CD14-positive monocyte (primary cell): ENCODE measurements at regions not wholly inside any gene's neighbourhood (a gene's known extent, or its start where the extent isn't known, plus 50 kb on each side); places are given as distances from the start of the nearest gene placed in this dataset.
A peak's percentile ranks its signal among the peaks of the same experiment; 100 is the strongest.

ENCODE experiments used
- DNase-seq, 3 donors: peaks; one replicate each; pipeline ENCODE4 v3.0.0-alpha.2; 2011 to 2022
- H2AFZ ChIP-seq: 2 replicates; pipeline ENCODE4 v1.6.0; 2012; ENCODE audit warnings: mild to moderate bottlenecking, low read depth, low read length, inconsistent platforms; ENCODE audit not compliant: insufficient read depth, poor library complexity, severe bottlenecking
- H3K27ac ChIP-seq, 2 donors: 1 replicate in 1 of 2; 2 replicates in 1 of 2; pipeline ENCODE4 v1.5.1; 2012 to 2013; ENCODE audit warnings: low read length in 2 of 2, control low read depth in 1 of 2, inconsistent platforms in 1 of 2, low read depth in 1 of 2, mild to moderate bottlenecking in 1 of 2
- H3K27me3 ChIP-seq, 2 donors: one replicate each; pipeline versions ENCODE4 v1.6.0 to v1.6.1; 2011 to 2013; ENCODE audit warnings: low read length in 2 of 2; ENCODE audit not compliant: control insufficient read depth in 2 of 2, insufficient read depth in 2 of 2
- H3K36me3 ChIP-seq, 2 donors: replicated peaks in 1 of 2; 1 replicate in 1 of 2; 2 replicates in 1 of 2; pipeline versions ENCODE4 v1.5.1 to v1.6.1; 2012 to 2013; ENCODE audit warnings: low read length in 2 of 2, control low read depth in 1 of 2, inconsistent platforms in 1 of 2, mild to moderate bottlenecking in 1 of 2; ENCODE audit not compliant: insufficient read depth in 2 of 2, control insufficient read depth in 1 of 2
- H3K4me1 ChIP-seq, 2 donors: 1 replicate in 1 of 2; 2 replicates in 1 of 2; pipeline versions ENCODE4 v1.5.1 to v1.6.1; 2012 to 2013; ENCODE audit warnings: low read length in 2 of 2, control low read depth in 1 of 2, inconsistent platforms in 1 of 2, mild to moderate bottlenecking in 1 of 2, moderate library complexity in 1 of 2; ENCODE audit not compliant: insufficient read depth in 2 of 2, control insufficient read depth in 1 of 2
- H3K4me2 ChIP-seq: replicated peaks from 2 replicates; pipeline ENCODE3; 2012; ENCODE audit warnings: low read length, moderate library complexity, mild to moderate bottlenecking; ENCODE audit not compliant: poor library complexity, severe bottlenecking; ENCODE audit errors: extremely low read depth
- H3K4me3 ChIP-seq, 3 experiments: fragments of 200-600 bp in 1 of 3; sonication (generic) in 1 of 3; replicated peaks in 1 of 3; 1 replicate in 2 of 3; 2 replicates in 1 of 3; pipeline ENCODE4 v1.5.1; 2011 to 2013; ENCODE audit warnings: low read length in 3 of 3, mild to moderate bottlenecking in 3 of 3, control low read depth in 2 of 3, low read depth in 2 of 3, inconsistent platforms in 1 of 3, moderate library complexity in 1 of 3
- H3K79me2 ChIP-seq: 2 replicates; pipeline ENCODE4 v1.6.0; 2012; ENCODE audit warnings: mild to moderate bottlenecking, control low read depth, inconsistent platforms, low read length, moderate library complexity; ENCODE audit not compliant: insufficient read depth
- H3K9ac ChIP-seq: 2 replicates; pipeline ENCODE4 v1.6.0; 2017; ENCODE audit warnings: low read length, mild to moderate bottlenecking; ENCODE audit not compliant: insufficient read depth, poor library complexity, severe bottlenecking
- H3K9me3 ChIP-seq, 2 donors: replicated peaks in 1 of 2; 1 replicate in 1 of 2; 2 replicates in 1 of 2; pipeline versions ENCODE4 v1.5.1 to v1.6.1; 2012 to 2013; ENCODE audit warnings: low read length in 2 of 2, control low read depth in 1 of 2; ENCODE audit not compliant: control insufficient read depth in 1 of 2, insufficient read depth in 1 of 2
- H4K20me1 ChIP-seq: 2 replicates; pipeline ENCODE4 v1.6.0; 2012; ENCODE audit warnings: mild to moderate bottlenecking, low read length, control low read depth, moderate library complexity; ENCODE audit not compliant: insufficient read depth
- H3K27ac Mint-ChIP-seq, 7 donors: one replicate each; pipeline ENCODE4 v1.8.0; 2020; ENCODE audit warnings: mild to moderate bottlenecking in 7 of 7, mixed read lengths in 7 of 7, moderate library complexity in 6 of 7, inconsistent platforms in 2 of 7
- H3K27me3 Mint-ChIP-seq, 3 donors: one replicate each; pipeline ENCODE4 v1.8.0; 2021 to 2022; ENCODE audit warnings: low read depth in 3 of 3, mild to moderate bottlenecking in 3 of 3, mixed read lengths in 3 of 3, moderate library complexity in 3 of 3, inconsistent platforms in 1 of 3
- H3K36me3 Mint-ChIP-seq, 2 donors: one replicate each; pipeline ENCODE4 v1.8.0; 2020; ENCODE audit warnings: mixed read lengths in 2 of 2, inconsistent platforms in 1 of 2, mild to moderate bottlenecking in 1 of 2
- H3K4me1 Mint-ChIP-seq: one replicate; pipeline ENCODE4 v1.8.0; 2020; ENCODE audit warnings: mild to moderate bottlenecking, mixed read lengths
- H3K4me3 Mint-ChIP-seq, 2 donors: one replicate each; pipeline ENCODE4 v1.8.0; 2020; ENCODE audit warnings: mild to moderate bottlenecking in 2 of 2, mixed read lengths in 2 of 2, moderate library complexity in 1 of 2
- H3K9me3 Mint-ChIP-seq, 7 donors: one replicate each; pipeline ENCODE4 v1.8.0; 2020 to 2022; ENCODE audit warnings: mixed read lengths in 7 of 7, mild to moderate bottlenecking in 6 of 7, moderate library complexity in 6 of 7, inconsistent platforms in 2 of 7
- CTCF ChIP-seq: fragments of 200-600 bp; IDR thresholded peaks from one replicate; pipeline ENCODE4 v1.8.0; 2022; ENCODE audit warnings: antibody characterized with exemption, mild to moderate bottlenecking
- WGBS: methylation state at CpG from one replicate; pipeline ENCODE4 v1.1.5; 2013; ENCODE audit warnings: missing lambda C conversion rate; ENCODE audit not compliant: insufficient coverage; 5-methylcytosine and 5-hydroxymethylcytosine counted together
- intact Hi-C, 2 donors: fragments of 100-400 bp; cut with micrococcal nuclease; formaldehyde crosslinking; loops; one replicate each; pipeline versions ENCODE4 v1.15.0 to v1.15.1; 2023

- peaks cover 3 to 4% of the 10 kb centered on the region in 2 donors for H3K27me3 ChIP-seq
- no peak overlapping the region for H3K4me2 ChIP-seq
- 53% methylated on average over 4 of the region's 7 CpGs for WGBS
- no peak for DNase-seq
- no peak overlapping the region for H3K4me3 ChIP-seq
- peaks cover 2% of the 10 kb centered on the region for H3K4me1 Mint-ChIP-seq
- H3K36me3 ChIP-seq, result no peaks in the 10 kb centered on the region
- peaks cover 0 to 8% (median 0%) of the 10 kb centered on the region in 7 donors for H3K9me3 Mint-ChIP-seq
- no peaks in the 10 kb centered on the region for H3K9me3 ChIP-seq
- H3K27ac Mint-ChIP-seq, result peak overlapping the region in 2 of 7 donors; percentile 2 to 63
- H3K4me3 Mint-ChIP-seq, result no peak overlapping the region
- H3K79me2 ChIP-seq, result no peaks in the 10 kb centered on the region
- no peak overlapping the region for H3K9ac ChIP-seq
- peaks cover 5 to 19% (median 8%) of the 10 kb centered on the region in 3 donors for H3K27me3 Mint-ChIP-seq
- no peaks in the 10 kb centered on the region for H4K20me1 ChIP-seq
- H2AFZ ChIP-seq, result no peak overlapping the region
- no peak overlapping the region for H3K27ac ChIP-seq
- H3K4me1 ChIP-seq, result no peaks in the 10 kb centered on the region
- H3K36me3 Mint-ChIP-seq, result no peaks in the 10 kb centered on the region
- intact Hi-C loops, result no loop called here
- no peak for TF ChIP-seq CTCF
These were observed 241.1 kb downstream of the SPTSSA start for GRCh38 chr14:34220921-34221320.

GRCh38 chr14:34220378-34220706, 241.7 kb downstream of the SPTSSA start:
- intact Hi-C loops, result no loop called here
- Mint-ChIP-seq H3K27ac (peak overlapping the region in 1 of 7 donors; percentile 29), H3K4me3 (no peak overlapping the region), H3K27me3 (peaks cover 5 to 19% (median 8%) of the 10 kb centered on the region in 3 donors), H3K9me3 (peaks cover 0 to 8% (median 0%) of the 10 kb centered on the region in 7 donors), H3K4me1 (peaks cover 2% of the 10 kb centered on the region), H3K36me3 (no peaks in the 10 kb centered on the region)
- Histone ChIP-seq H3K36me3 (no peaks in the 10 kb centered on the region), H3K4me2 (no peak overlapping the region), H3K4me3 (no peak overlapping the region), H3K4me1 (no peaks in the 10 kb centered on the region), H2AFZ (no peak overlapping the region), H3K9me3 (no peaks in the 10 kb centered on the region), H4K20me1 (no peaks in the 10 kb centered on the region), H3K9ac (no peak overlapping the region), H3K27ac (no peak overlapping the region), H3K79me2 (no peaks in the 10 kb centered on the region), H3K27me3 (peaks cover 3 to 4% of the 10 kb centered on the region in 2 donors)
- no peak for DNase-seq
- no peak for TF ChIP-seq CTCF
- WGBS, result no CpG with 5 or more reads among the region's 2 CpGs
